ENCODE measurements at regions not wholly inside any gene's neighbourhood (a gene's known extent, or its start where the extent isn't known, plus 50 kb on each side); places are given as distances from the start of the nearest gene placed in this dataset.
"Not testable (repeated sequence)": the region's sequence is repeated elsewhere in the genome, so short reads cannot be mapped to it uniquely, and the experiment has no call there.

DNA sequence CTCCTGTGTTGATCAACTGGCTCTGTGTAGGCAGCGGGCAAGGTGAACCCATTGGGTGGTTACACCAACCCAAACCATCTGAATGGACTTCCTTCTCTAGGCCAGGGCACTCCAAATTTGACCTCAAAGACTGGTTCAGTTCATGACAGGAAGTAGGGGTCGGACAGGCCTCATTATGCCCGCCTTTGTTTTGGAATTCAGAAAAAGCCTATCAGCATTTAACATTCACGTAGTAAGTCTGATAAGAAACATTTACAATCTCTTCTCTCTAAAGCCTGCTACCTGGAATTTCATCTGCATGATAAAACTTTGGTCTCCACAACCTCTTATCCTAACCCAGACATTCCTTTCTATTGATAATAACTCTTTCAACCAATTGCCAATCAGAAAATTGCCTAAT, 97.1 kb upstream of the ETV3 start:
- no peak for DNase-seq (ENCODE audit: extremely low read depth, low read depth, low spot score)

DNA sequence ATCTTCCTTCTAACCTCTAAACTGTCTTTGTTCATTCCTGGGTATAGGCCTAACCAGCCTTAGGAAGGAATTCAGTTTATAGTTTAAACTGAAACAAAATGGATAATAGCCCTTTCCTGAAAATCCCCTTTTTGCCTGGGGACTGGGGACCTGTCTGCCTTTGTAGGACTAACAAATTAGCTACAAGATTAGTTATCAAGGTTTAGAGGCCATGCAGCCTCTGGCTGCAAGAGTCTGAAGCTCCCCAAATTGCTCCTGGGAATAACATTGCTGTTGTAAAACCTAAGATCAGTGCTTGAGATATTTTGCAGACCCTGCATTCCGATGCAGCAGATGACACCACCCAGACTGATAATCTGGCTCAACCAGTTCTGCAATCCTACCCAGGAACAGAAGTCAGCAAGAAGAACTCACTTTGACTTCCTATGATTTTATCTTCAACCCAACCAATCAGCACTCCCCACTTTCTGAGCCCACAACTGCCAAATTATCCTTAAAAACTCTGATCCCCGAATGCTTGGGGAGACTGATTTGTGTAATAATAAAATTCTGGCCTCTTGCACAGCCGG, 96.6 kb upstream of the ETV3 start:
- DNase-seq (ENCODE audit: extremely low read depth, low read depth, low spot score) = no peak

DNA sequence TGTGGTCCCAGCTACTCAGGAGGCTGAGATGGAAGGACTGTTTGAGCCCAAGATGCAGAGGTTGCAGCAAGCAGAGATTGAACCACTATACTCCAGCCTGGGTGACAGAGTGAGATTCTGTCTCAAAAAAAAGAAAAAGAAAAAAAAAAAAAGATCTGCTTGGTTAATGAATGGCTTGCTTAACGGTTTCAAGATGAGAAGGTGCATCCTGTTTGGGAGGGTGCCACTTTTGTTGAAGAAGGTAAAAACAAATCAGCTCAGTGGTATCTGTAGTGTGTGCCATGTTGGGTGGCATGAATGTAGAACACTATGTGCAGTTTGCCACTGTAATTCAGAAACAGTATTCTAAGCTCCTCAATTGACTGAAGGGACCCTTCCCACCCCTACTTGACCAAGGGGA, 94.9 kb upstream of the ETV3 start:
- DNase-seq (ENCODE audit: extremely low read depth, low read depth, low spot score) = no peak

DNA sequence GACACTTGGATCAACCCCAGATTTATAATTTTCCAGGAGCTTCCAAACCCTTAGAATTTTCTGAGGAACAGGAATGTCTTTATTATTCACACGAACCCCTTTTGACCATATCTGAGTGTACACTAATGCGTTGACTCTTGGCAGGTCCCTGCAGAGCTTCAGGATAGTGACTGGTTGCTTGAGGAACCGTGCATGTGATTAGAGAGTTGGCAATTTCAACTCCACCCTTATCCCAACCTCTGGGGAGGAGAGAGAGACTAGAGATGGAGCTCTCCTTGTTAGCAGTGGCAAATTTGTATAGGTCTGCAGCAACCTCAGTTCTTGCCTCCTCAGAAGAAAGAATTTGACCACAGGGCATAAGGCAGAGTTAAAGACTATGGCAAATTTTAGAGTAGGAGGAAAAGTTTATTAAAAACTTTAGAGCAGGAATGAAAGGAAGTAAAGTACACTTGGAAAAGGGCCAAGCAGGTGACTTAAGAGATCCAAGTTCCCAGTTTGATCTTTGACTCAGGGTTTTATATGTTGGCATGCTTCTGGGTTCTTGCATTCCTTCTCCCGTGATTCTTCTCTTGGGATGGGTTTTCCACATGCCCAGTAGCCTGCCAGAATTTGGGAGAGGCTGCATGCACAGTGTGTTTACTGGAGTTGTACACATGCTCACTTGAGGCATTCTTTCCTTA, 93.8 kb upstream of the ETV3 start:
- no peak for DNase-seq (ENCODE audit: extremely low read depth, low read depth, low spot score)

DNA sequence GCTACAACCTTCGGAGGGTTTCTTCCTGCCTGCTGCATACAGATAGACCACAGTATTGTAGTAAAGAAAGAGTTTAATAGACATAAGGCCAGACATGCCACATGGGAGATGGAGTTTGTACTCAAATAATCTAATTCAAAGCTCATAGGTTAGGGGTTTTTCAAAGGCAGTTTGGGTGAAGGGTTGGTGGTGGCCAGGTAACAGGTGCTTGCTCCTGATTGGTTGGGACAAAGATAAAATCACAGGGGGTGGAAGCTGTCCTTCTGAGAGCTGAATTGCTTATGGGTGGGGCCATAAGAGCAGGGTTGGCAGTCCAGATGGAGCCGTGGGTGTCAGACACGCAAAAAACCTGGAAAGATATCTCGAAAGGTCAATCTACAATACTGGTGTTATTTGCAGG, 92.3 kb upstream of the ETV3 start:
- no peak for DNase-seq (ENCODE audit: extremely low read depth, low read depth, low spot score)

DNA sequence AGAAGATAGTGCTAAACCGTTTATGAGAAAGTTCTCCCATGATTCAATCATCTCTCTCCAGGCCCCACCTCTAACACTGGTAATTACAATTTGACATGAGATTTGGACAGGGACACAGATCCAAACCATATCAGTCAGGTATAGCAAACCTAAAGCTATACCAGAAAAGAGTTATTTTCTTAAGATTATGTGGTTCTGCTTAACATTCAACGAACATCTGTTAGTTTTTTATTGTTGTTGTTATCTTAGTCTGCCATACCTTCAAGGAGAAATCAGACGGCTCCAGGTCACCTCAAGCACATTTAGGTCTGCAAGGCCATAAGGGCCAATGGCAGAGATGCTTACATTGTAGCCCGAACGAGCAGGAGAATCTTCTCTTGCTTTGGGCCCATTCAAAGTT, 89.5 kb upstream of the ETV3 start:
- no peak for DNase-seq (ENCODE audit: extremely low read depth, low read depth, low spot score)

DNA sequence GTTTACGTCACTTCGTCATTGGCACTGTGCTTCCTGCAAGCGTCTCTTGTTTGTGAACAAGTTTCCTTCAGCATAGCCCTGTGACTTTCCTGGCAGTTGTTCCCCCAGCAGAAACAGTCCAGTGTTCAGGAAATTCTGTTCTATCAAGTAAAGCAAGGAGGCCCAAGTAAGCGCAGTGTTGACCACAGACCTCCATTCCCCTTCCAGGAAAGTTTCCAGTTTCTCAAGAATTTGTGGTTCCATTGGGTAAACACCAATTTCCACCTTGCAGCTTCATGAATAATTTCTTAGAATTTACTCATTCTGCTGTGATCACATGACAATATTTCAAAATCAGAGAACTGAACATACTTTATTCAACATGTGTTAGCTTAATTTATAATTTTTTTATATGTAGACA, 88.5 kb upstream of the ETV3 start:
- DNase-seq (ENCODE audit: extremely low read depth, low read depth, low spot score) = no peak

DNA sequence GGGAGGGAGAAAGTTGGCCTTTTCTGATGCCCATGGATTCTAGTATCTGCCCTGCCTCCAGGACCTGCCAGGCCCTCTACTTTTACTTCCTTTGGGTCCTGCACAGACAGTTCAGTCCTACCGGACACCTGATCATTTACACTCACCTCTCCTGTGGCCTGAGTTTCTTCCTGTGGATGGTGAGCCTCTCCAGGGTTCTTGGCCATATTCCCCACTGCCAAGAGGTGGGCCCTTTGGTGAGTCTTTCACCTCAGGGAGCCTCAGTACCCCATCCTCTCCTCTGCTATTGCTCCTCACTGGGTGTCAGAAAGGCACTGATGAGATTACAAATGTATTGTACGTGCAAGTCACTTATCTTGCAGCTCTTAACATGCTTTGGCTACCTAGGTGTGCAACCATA, 81.4 kb upstream of the ETV3 start:
- DNase-seq (ENCODE audit: extremely low read depth, low read depth, low spot score) = no peak

DNA sequence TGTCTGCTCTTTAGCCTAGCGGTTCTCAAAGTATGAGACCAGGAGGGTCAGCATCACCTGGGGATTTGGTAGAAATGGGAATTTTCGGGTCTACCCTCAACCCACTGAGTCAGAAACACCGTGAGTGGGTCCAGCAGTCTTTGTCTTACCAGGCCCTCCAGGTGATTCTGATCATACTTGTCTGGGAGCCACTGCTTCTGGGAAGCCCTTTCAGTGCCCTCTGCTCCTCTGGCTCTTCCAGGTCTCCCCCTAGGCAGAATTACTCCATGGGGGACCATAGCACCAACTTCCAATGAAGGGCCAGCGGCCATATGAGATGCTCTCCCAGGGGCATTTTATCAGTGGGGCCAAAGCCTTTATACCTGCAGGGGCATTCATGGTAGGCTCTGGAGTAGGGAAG, 81.0 kb upstream of the ETV3 start:
- no peak for DNase-seq (ENCODE audit: extremely low read depth, low read depth, low spot score)

DNA sequence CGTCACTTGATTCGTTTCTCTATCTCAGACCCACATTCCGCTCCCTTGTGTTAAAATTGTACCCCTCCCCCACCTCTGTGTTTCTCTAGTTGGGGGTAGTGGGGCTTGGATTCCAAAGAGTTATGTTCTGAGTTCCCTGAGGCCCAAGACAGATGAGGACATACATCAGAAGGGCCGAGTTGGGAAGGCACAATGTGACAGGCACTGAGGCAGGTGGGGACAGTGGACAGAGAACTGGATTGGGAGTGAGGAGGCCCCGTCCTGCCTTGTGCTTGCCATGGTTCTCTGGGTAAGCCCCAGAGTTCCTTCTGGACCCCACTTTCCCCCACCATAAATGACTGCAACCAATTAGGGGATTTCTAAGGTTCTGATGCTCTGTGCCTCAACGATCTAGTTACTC, 80.5 kb upstream of the ETV3 start:
- no peak for DNase-seq (ENCODE audit: extremely low read depth, low read depth, low spot score)

DNA sequence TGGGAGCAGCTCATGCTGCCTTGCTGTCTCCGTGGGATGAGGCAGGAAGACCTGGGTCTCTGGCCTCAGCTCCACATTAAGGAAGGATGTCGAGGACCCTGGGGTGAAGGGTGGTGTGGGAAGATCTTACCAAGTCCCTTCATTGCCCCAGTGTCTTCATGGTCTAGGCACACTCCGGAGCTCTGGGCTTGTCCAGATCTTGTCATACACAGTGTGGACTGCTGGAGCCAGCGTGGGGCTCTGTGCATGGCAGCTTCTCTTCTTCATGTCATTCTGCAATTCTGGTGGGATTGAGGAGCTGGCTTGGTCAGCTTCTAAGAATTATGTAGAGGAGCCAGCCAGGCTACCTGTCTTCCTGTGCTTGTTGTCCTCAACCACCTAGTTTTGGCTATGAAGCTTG, 79.3 kb upstream of the ETV3 start:
- no peak for DNase-seq (ENCODE audit: extremely low read depth, low read depth, low spot score)

DNA sequence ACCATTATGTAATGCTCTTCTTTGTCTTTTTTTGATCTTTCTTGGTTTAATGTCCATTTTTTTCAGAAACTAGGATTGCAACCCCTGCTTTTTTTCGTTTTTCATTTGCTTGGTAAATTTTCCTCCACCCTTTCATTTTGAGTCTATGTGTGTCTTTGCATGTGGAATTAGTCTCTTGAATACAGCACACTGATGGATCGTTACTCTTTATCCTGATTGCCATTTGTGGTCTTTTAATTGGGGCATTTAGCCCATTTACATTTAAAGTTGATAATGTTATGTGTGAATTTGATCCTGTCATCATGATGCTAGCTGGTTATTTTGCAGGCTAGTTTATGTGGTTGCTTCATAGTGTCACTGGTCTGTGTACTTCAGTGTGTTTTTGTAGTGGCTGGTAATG, 75.6 kb upstream of the ETV3 start:
- no peak for DNase-seq (ENCODE audit: extremely low read depth, low read depth, low spot score)

DNA sequence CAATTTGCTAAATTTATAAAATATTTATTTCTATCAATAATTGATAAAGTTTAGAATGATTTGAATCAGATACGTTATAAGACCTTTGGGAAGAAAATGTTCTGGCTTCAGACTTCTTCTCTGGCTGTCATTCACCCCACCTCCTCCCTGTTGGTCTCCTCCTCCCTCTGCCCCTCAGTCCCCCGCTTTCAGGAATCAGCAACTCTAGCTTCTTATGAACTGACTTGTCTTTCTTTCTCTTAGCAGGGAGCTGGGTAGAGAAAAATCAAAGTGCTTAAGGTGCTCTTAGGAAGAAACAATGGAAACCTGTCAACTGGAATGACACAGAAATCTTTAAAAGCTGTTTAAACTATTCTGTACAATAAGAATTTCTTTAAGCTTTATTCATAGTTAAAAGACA, 71.3 kb upstream of the ETV3 start:
- DNase-seq (ENCODE audit: extremely low read depth, low read depth, low spot score) = no peak

DNA sequence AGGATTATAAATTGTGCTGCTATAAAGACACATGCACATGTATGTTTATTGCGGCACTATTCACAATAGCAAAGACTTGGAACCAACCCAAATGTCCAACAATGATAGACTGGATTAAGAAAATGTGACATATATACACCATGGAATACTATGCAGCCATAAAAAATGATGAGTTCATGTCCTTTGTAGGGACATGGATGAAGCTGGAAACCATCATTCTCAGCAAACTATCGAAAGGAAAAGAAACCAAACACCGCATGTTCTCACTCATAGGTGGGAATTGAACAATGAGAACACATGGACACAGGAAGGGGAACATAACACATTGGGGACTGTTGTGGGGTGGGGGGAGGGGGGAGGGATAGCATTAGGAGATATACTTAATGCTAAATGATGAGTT, 67.8 kb upstream of the ETV3 start:
- not testable (repeated sequence) for DNase-seq (ENCODE audit: extremely low read depth, low read depth, low spot score)

DNA sequence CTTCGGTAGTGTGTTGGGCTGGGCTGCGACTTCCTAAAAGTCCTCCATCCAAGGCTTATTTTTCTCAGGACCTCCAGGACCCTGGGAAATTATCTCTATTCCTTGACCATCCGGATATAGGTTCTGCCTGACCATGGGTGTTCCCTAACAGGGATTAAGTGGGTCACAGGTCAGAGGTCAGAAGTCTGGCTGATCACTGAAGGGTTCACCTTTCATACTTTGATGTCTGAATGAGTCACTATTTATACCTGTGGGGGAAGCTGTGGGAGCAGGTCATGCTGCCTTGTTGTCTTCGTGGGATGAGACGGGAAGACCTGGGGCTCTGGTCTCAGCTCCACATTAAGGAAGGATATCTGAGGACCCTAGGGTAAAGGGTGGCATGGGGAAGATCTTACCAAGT, 65.0 kb upstream of the ETV3 start:
- DNase-seq (ENCODE audit: extremely low read depth, low read depth, low spot score) = no peak

DNA sequence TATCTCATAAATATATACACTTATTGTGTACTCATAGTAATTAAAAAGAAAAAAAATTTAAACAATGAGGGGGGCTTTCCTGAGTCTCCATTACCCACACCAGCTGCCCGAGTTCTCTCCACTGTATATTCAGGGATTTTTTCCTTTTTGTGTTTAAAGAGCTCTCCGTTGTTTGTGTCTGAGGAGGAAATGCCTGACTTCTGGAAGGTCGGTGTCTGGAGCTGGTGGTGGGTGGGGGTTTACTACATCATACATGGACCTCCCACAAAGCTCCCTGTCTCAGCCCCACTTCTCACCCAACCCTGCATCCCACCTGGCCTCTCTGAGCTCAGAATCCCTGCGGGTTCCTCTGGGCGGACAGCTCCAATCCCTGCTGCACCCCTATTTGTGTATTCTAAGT, 64.1 kb upstream of the ETV3 start:
- DNase-seq (ENCODE audit: extremely low read depth, low read depth, low spot score) = no peak

DNA sequence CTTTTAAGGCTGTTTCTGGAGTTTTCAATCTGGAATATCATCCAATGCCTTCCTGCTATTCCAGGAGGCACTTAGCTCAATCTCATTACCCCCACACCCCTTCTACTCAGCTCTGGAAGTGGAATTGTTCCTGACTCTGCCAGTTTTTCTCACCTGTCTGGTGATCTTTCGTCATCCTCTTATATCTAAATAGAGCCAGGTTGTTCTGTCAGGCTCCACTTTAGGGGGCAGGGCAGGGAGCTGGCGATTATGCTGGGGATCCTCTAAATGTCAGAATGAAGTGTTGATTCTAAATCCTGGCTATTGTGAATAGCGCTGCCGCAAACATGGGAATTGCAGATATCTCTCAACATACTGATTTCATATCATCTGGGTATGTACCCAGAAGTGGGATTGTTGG, 63.6 kb upstream of the ETV3 start:
- no peak for DNase-seq (ENCODE audit: extremely low read depth, low read depth, low spot score)

DNA sequence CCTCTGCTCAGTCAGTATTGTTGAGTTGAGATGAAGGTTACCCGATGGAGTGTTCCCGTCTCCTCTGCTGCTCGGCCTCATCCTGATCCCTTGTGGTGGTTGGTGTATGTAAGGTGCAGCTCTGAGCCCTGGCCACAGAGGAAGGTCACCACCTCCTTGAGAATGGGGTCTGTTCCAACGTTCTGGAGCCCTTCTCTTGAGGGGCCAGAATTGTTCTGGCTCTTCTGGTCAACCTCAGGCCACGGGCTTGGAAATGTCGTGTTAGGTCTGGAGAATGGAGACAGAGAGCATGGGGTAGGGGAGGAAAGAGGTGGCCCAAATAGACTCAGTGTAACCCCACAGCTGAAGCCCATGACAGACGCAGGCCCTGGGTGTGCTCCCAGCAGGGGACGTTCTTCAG, 62.3 kb upstream of the ETV3 start:
- no peak for DNase-seq (ENCODE audit: extremely low read depth, low read depth, low spot score)

DNA sequence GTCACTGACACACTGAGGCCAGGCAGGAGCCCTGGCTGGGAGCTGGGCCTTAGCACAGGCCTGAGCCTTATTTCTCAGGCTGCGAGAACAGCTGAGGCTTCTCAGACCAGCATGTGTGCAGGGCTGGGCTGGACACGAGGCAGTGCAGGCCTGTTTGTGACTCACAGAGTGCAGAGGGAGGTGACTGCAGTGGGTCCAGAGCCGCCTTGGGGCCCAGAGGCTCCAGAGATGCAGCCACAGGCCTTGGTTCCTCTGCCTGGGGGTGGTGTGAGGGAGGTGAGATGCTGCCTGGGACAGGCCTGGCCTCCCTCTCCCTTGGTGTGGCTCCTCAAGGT, 61.2 kb upstream of the ETV3 start:
- no peak for DNase-seq (ENCODE audit: extremely low read depth, low read depth, low spot score)

DNA sequence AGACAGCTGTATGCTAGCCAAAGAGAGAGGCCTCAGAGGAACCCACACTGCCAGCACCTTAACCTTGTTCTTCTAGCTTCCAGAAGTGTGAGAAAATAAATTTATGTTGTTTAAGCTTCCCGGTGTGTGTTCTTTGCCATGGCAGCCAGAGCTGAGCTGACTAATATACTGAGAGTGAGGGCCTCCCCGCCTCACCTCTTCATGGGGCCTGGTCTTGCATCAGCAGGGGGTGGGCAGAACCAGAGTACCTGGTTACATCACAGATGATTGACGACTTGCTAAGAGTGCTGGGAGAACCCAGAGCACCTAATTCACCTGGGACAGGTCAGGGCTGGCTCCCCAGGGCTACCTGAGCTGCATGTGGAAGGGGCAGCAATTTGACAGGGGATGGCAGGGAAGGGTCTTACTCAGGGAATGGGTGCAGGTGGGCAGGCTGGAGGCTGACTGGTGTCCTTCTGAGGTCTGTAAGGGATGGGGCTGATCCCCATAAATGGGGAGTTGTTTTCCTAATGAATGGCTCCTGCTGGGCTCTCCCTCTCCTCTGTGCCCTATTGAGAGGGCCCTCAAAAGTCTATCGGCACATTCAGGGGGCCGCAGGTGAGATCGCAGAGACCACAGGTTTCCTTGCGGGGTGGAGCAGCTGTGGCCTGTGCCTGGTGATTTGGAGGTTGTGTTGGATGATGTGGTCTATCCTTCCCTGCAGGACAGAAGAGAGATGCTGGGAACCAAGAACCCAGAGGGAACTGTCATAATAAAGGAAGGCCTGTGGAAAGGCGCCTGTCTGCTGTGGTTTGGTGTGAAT, 60.6 kb upstream of the ETV3 start:
- DNase-seq (ENCODE audit: extremely low read depth, low read depth, low spot score) = no peak

DNA sequence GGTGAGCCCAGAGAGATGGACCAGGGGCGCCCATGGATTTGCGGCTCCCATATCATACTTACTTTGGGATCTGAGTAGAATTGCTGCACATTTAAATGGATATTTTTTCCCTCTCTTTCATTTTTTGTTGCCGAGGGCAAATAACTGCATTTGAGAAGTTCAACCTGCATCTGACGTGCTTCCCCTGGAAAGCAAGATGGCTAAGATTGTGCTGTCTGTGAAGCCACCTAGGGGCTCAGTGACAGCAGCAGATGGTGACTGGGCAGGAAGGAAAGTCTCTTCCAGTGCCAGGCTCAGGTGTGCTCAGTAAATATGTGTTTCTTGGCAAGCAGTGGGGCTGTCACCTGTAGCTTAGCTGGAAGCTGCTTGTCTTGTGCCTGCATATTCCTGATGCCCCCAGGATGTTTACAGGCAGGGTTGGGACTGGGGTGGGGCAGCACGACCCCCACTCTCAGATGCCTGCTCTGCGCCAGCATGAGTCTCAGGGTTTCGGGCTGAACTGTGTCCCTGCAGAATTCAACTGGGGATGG, 59.8 kb upstream of the ETV3 start:
- no peak for DNase-seq (ENCODE audit: extremely low read depth, low read depth, low spot score)
